ENCODE measurements at regions not wholly inside any gene's neighbourhood (a gene's known extent, or its start where the extent isn't known, plus 50 kb on each side); places are given as distances from the start of the nearest gene placed in this dataset.

- no peak for TF ChIP-seq POLR2AphosphoS5 (IDR thresholded peaks at IDR 0.05; ENCODE audit: borderline replicate concordance, low read depth, low read length)
- no peak for TF ChIP-seq EZH2 (IDR thresholded peaks at IDR 0.05)
- TF ChIP-seq FOXP2 (optimal IDR thresholded peaks at IDR 0.05; ENCODE audit: control extremely low read depth, extremely low read length, insufficient read depth), result no peak
Observed at GRCh38 chr7:120060281-120060680, 212.7 kb upstream of the KCND2 start.
